ENCODE measurements at regions not wholly inside any gene's neighbourhood (a gene's known extent, or its start where the extent isn't known, plus 50 kb on each side); places are given as distances from the start of the nearest gene placed in this dataset.
A peak's percentile ranks its signal among the peaks of the same experiment; 100 is the strongest.

GRCh38 chrX:103158317-103158621 lies 56.6 kb upstream of the BEX4 start:
- DNase-seq (ENCODE audit: extremely low read depth in 1 of 11, low read depth in 9 of 11, low spot score in 4 of 11), result no peak

- DNase-seq (ENCODE audit: extremely low read depth in 1 of 11, low read depth in 9 of 11, low spot score in 4 of 11), result peak in 1 of 11 donors; percentile 9
Measured at GRCh38 chrX:103157496-103158316, 57.2 kb upstream of the BEX4 start.

- DNase-seq (ENCODE audit: extremely low read depth in 1 of 11, low read depth in 9 of 11, low spot score in 4 of 11), result no peak
Measured at GRCh38 chrX:103155201-103155600, 59.7 kb upstream of the BEX4 start.

- no peak for DNase-seq (ENCODE audit: extremely low read depth in 1 of 11, low read depth in 9 of 11, low spot score in 4 of 11)
Measured at GRCh38 chrX:103153661-103154060, 60.7 kb upstream of the NXF3 start.

- no peak for DNase-seq (ENCODE audit: extremely low read depth in 1 of 11, low read depth in 9 of 11, low spot score in 4 of 11)
Measured at GRCh38 chrX:103151799-103152198, 58.9 kb upstream of the NXF3 start.

GRCh38 chrX:103149652-103150051 lies 56.7 kb upstream of the NXF3 start:
- DNase-seq (ENCODE audit: extremely low read depth in 1 of 11, low read depth in 9 of 11, low spot score in 4 of 11), result no peak

GRCh38 chrX:103148075-103148474 lies 55.1 kb upstream of the NXF3 start:
- DNase-seq (ENCODE audit: extremely low read depth in 1 of 11, low read depth in 9 of 11, low spot score in 4 of 11), result no peak

All from renal cortex interstitium (tissue), 11 donors.